Transverse colon (tissue), 4 donors: ENCODE measurements at regions not wholly inside any gene's neighbourhood (a gene's known extent, or its start where the extent isn't known, plus 50 kb on each side); places are given as distances from the start of the nearest gene placed in this dataset.

Source experiments
- CTCF ChIP-seq, 5 experiments: fragments of 200-600 bp in 3 of 5; fragments of 450-650 bp in 2 of 5; sonication (generic) in 3 of 5; IDR thresholded peaks; 1 replicate in 2 of 5; 2 replicates in 3 of 5; pipeline ENCODE4 v1.5.1; 2016 to 2017; ENCODE audit warnings: antibody characterized with exemption in 5 of 5, inconsistent platforms in 3 of 5, mild to moderate bottlenecking in 2 of 5, moderate library complexity in 1 of 5
- EP300 ChIP-seq: sonication (generic); formaldehyde crosslinking; IDR thresholded peaks from one replicate; pipeline ENCODE4 v1.6.1; 2017; ENCODE audit warnings: antibody characterized with exemption, low read depth
- POLR2A ChIP-seq: fragments of 450-650 bp; IDR thresholded peaks from one replicate; pipeline ENCODE4 v1.6.1; 2016; ENCODE audit warnings: antibody characterized with exemption, mild to moderate bottlenecking, moderate library complexity
- POLR2AphosphoS5 ChIP-seq, 3 donors: sonication (generic); formaldehyde crosslinking; IDR thresholded peaks; one replicate each; pipeline ENCODE4 v1.6.1; 2016; ENCODE audit warnings: antibody characterized with exemption in 3 of 3

DNA sequence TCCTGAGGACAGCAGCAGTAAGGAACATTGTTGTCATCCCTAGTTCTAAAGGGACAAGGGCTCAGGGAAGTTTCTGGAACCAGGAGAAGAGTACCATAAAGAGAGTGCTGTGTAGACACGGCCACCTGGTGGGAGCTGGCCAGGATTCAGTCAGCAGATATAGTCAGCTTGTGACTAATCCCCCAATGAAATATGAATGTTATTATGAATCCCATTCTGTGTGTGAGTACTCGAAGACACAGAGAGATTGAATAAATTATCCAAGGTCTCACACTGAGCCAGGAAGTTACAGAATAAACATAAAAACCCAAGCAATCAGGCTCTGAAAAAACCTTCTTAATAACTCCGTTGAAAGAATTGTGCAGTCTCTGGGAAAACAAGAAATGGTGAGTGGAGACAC, 1359.5 kb downstream of the AACS start:
- TF ChIP-seq CTCF (IDR thresholded peaks at IDR 0.05) (no peak), POLR2A (no peak), POLR2AphosphoS5 (IDR thresholded peaks at IDR 0.05) (no peak), EP300 (no peak)
